ENCODE measurements at regions not wholly inside any gene's neighbourhood (a gene's known extent, or its start where the extent isn't known, plus 50 kb on each side); places are given as distances from the start of the nearest gene placed in this dataset.

GRCh38 chr13:106683918-106684317 lies 116.0 kb upstream of the ARGLU1 start:
- no peak overlapping the region for H3K27ac ChIP-seq
- H3K4me1 ChIP-seq (ENCODE audit: low read depth, poor library complexity, severe bottlenecking), result no peaks in the 10 kb centered on the region
- H3K9ac ChIP-seq, result no peak overlapping the region
- no peaks in the 10 kb centered on the region for H3K36me3 ChIP-seq (ENCODE audit: insufficient read depth)
- H3K4me3 ChIP-seq (IDR thresholded peaks at IDR 0.05; ENCODE audit: insufficient read depth, low read depth, low read length), result no peak overlapping the region
- H3K79me2 ChIP-seq (ENCODE audit: insufficient read depth, low read depth), result no peaks in the 10 kb centered on the region
- H3K27me3 ChIP-seq (ENCODE audit: insufficient read depth, low read depth), result no peaks in the 10 kb centered on the region
- TF ChIP-seq CTCF (conservative IDR thresholded peaks at IDR 0.05; ENCODE audit: low read depth, low read length), result no peak
- no peak overlapping the region for H2AFZ ChIP-seq (ENCODE audit: low read depth)
- no peaks in the 10 kb centered on the region for H4K20me1 ChIP-seq (ENCODE audit: insufficient read depth)
- H3K4me2 ChIP-seq, result no peak overlapping the region

GRCh38 chr13:106683179-106683578 lies 115.2 kb upstream of the ARGLU1 start:
- Histone ChIP-seq H3K36me3 (ENCODE audit: insufficient read depth) (no peaks in the 10 kb centered on the region), H3K4me2 (no peak overlapping the region), H2AFZ (ENCODE audit: low read depth) (no peak overlapping the region), H4K20me1 (ENCODE audit: insufficient read depth) (no peaks in the 10 kb centered on the region), H3K79me2 (ENCODE audit: insufficient read depth, low read depth) (no peaks in the 10 kb centered on the region), H3K27me3 (ENCODE audit: insufficient read depth, low read depth) (no peaks in the 10 kb centered on the region), H3K27ac (no peak overlapping the region), H3K4me3 (IDR thresholded peaks at IDR 0.05; ENCODE audit: insufficient read depth, low read depth, low read length) (no peak overlapping the region), H3K4me1 (ENCODE audit: low read depth, poor library complexity, severe bottlenecking) (no peaks in the 10 kb centered on the region), H3K9ac (no peak overlapping the region)
- no peak for TF ChIP-seq CTCF (conservative IDR thresholded peaks at IDR 0.05; ENCODE audit: low read depth, low read length)

GRCh38 chr13:106681997-106682396 lies 114.1 kb upstream of the ARGLU1 start:
- no peaks in the 10 kb centered on the region for H3K79me2 ChIP-seq (ENCODE audit: insufficient read depth, low read depth)
- H2AFZ ChIP-seq (ENCODE audit: low read depth), result no peak overlapping the region
- H3K9ac ChIP-seq, result no peak overlapping the region
- TF ChIP-seq CTCF (conservative IDR thresholded peaks at IDR 0.05; ENCODE audit: low read depth, low read length), result no peak
- H4K20me1 ChIP-seq (ENCODE audit: insufficient read depth), result no peaks in the 10 kb centered on the region
- no peaks in the 10 kb centered on the region for H3K36me3 ChIP-seq (ENCODE audit: insufficient read depth)
- no peak overlapping the region for H3K27ac ChIP-seq
- H3K4me3 ChIP-seq (IDR thresholded peaks at IDR 0.05; ENCODE audit: insufficient read depth, low read depth, low read length), result no peak overlapping the region
- no peaks in the 10 kb centered on the region for H3K27me3 ChIP-seq (ENCODE audit: insufficient read depth, low read depth)
- H3K4me2 ChIP-seq, result no peak overlapping the region
- no peaks in the 10 kb centered on the region for H3K4me1 ChIP-seq (ENCODE audit: low read depth, poor library complexity, severe bottlenecking)

GRCh38 chr13:106681536-106681935 lies 113.6 kb upstream of the ARGLU1 start:
- no peak overlapping the region for H3K9ac ChIP-seq
- H3K4me1 ChIP-seq (ENCODE audit: low read depth, poor library complexity, severe bottlenecking), result no peaks in the 10 kb centered on the region
- H3K27me3 ChIP-seq (ENCODE audit: insufficient read depth, low read depth), result no peaks in the 10 kb centered on the region
- no peak overlapping the region for H3K27ac ChIP-seq
- no peaks in the 10 kb centered on the region for H3K36me3 ChIP-seq (ENCODE audit: insufficient read depth)
- no peaks in the 10 kb centered on the region for H3K79me2 ChIP-seq (ENCODE audit: insufficient read depth, low read depth)
- no peak overlapping the region for H3K4me2 ChIP-seq
- H2AFZ ChIP-seq (ENCODE audit: low read depth), result no peak overlapping the region
- no peak for TF ChIP-seq CTCF (conservative IDR thresholded peaks at IDR 0.05; ENCODE audit: low read depth, low read length)
- no peaks in the 10 kb centered on the region for H4K20me1 ChIP-seq (ENCODE audit: insufficient read depth)
- H3K4me3 ChIP-seq (IDR thresholded peaks at IDR 0.05; ENCODE audit: insufficient read depth, low read depth, low read length), result no peak overlapping the region

All from KMS-11 (cell line).